ENCODE measurements at regions not wholly inside any gene's neighbourhood (a gene's known extent, or its start where the extent isn't known, plus 50 kb on each side); places are given as distances from the start of the nearest gene placed in this dataset.

- ATAC-seq (ENCODE audit: low read depth in 2 of 2) (no peak), DNase-seq (no peak)
- no peak overlapping the region for H3K4me3 Mint-ChIP-seq
- H3K36me3 Mint-ChIP-seq: no peaks in the 10 kb centered on the region
- H3K27ac Mint-ChIP-seq: no peak overlapping the region
- H3K9me3 Mint-ChIP-seq: peaks cover 0 to 4% (median 0%) of the 10 kb centered on the region in 7 donors
- no peaks in the 10 kb centered on the region for H3K4me1 Mint-ChIP-seq
- peaks cover 0 to 12% (median 0%) of the 10 kb centered on the region in 3 donors for H3K27me3 Mint-ChIP-seq
These were observed 106.6 kb upstream of the ABI3BP start for GRCh38 chr3:101099791-101100190.

GRCh38 chr3:101096444-101096843 lies 103.2 kb upstream of the ABI3BP start:
- ATAC-seq (ENCODE audit: low read depth in 2 of 2): no peak
- no peak for DNase-seq
- no peaks in the 10 kb centered on the region for H3K36me3 Mint-ChIP-seq
- H3K27ac Mint-ChIP-seq: no peak overlapping the region
- H3K4me3 Mint-ChIP-seq: no peak overlapping the region
- H3K9me3 Mint-ChIP-seq: peaks cover 0 to 4% (median 0%) of the 10 kb centered on the region in 7 donors
- H3K27me3 Mint-ChIP-seq: peaks cover 0 to 12% (median 0%) of the 10 kb centered on the region in 3 donors
- H3K4me1 Mint-ChIP-seq: no peaks in the 10 kb centered on the region

GRCh38 chr3:101095693-101096430 lies 102.6 kb upstream of the ABI3BP start:
- Mint-ChIP-seq H3K27me3 (peaks cover 0 to 12% (median 0%) of the 10 kb centered on the region in 3 donors), H3K9me3 (peaks cover 0 to 4% (median 0%) of the 10 kb centered on the region in 7 donors), H3K4me1 (no peaks in the 10 kb centered on the region), H3K4me3 (no peak overlapping the region), H3K36me3 (no peaks in the 10 kb centered on the region), H3K27ac (no peak overlapping the region)
- ATAC-seq (ENCODE audit: low read depth in 2 of 2) (no peak), DNase-seq (no peak)

DNA sequence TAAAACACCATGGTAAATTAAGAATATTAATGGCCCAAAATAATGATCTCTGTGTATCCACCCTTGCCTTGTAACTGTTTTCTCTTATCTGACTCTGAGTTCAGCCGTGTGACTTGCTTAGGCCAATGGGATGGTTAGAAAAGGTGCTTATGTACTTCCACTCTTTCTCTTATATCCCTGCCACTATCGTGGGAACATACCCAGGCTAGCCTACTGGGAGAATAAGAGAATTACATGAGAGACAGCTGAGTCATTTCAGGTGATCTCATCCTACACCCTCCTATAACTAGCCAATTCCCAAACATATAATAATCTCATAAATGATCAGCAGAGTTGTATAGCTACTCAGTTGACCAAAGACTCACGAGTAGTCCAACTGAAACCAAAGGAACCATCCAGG lies 98.3 kb upstream of the ABI3BP start:
- DNase-seq (no peak), ATAC-seq (ENCODE audit: low read depth in 2 of 2) (no peak)
- Mint-ChIP-seq H3K9me3 (peaks cover 0 to 2% (median 0%) of the 10 kb centered on the region in 7 donors), H3K4me1 (no peaks in the 10 kb centered on the region), H3K27ac (no peak overlapping the region), H3K4me3 (no peak overlapping the region), H3K27me3 (peaks cover 0 to 10% (median 6%) of the 10 kb centered on the region in 3 donors), H3K36me3 (no peaks in the 10 kb centered on the region)

GRCh38 chr3:101085752-101086151 lies 92.5 kb upstream of the ABI3BP start:
- Mint-ChIP-seq H3K27ac (no peak overlapping the region), H3K4me3 (no peak overlapping the region), H3K4me1 (no peaks in the 10 kb centered on the region), H3K27me3 (peaks cover 0 to 10% (median 6%) of the 10 kb centered on the region in 3 donors), H3K36me3 (no peaks in the 10 kb centered on the region), H3K9me3 (peaks cover 0 to 8% (median 0%) of the 10 kb centered on the region in 7 donors)
- DNase-seq (no peak), ATAC-seq (ENCODE audit: low read depth in 2 of 2) (no peak)

DNA sequence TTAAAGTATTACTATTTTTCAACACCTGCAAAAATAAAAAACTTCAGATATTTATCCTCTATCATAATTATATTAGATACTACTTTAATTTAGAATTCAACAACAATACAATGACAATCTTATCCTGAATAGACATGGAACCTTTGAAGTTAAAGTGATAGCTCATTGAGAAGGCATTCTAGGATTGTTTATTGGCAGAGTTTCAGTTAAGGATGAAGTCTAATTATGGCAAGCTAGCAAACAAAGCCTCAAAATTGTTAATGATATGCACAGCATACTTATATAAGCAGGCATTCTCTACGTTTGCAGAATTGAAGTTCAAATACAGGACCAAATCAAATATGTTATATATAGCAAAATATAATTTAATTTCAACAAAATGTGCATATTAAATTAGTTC lies 91.2 kb upstream of the ABI3BP start:
- Mint-ChIP-seq H3K4me3 (no peak overlapping the region), H3K36me3 (no peaks in the 10 kb centered on the region), H3K9me3 (peaks cover 0 to 8% (median 0%) of the 10 kb centered on the region in 7 donors), H3K27me3 (peaks cover 0 to 3% (median 2%) of the 10 kb centered on the region in 3 donors), H3K27ac (no peak overlapping the region), H3K4me1 (no peaks in the 10 kb centered on the region)
- no peak for ATAC-seq (ENCODE audit: low read depth in 2 of 2)
- DNase-seq: no peak

DNA sequence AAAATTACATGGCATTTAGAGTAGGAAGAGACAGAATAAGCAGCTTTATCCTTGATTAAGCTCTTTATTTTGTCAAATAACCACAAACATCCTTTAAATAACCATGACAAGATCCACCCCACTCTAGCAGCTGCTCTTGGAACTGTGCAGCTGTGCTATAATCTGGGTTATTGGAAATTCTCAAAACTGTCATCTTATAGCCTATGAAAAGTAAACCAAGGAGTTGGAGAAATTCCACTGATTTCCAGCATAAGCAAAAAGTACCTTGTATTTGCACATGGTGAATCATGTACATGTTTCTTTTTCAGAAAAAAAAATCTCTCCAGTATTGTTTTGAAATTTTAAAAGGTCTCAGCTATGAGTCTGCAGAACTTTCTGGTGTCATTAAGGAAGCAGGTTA lies 88.8 kb upstream of the ABI3BP start:
- Mint-ChIP-seq H3K4me1 (no peaks in the 10 kb centered on the region), H3K4me3 (no peak overlapping the region), H3K9me3 (peaks cover 0 to 8% (median 0%) of the 10 kb centered on the region in 7 donors), H3K27me3 (no peaks in the 10 kb centered on the region), H3K36me3 (no peaks in the 10 kb centered on the region), H3K27ac (no peak overlapping the region)
- ATAC-seq (ENCODE audit: low read depth in 2 of 2): no peak
- no peak for DNase-seq

- Mint-ChIP-seq H3K27ac (no peak overlapping the region), H3K27me3 (no peaks in the 10 kb centered on the region), H3K9me3 (peaks cover 0 to 8% (median 0%) of the 10 kb centered on the region in 7 donors), H3K4me3 (no peak overlapping the region), H3K4me1 (no peaks in the 10 kb centered on the region), H3K36me3 (no peaks in the 10 kb centered on the region)
- DNase-seq: no peak
- ATAC-seq (ENCODE audit: low read depth in 2 of 2): no peak
These were observed 88.2 kb upstream of the ABI3BP start for GRCh38 chr3:101081446-101081845.

- ATAC-seq (ENCODE audit: low read depth in 2 of 2): no peak
- H3K4me3 Mint-ChIP-seq: no peak overlapping the region
- no peak overlapping the region for H3K27ac Mint-ChIP-seq
- no peak for DNase-seq
- peaks cover 0 to 11% (median 4%) of the 10 kb centered on the region in 7 donors for H3K9me3 Mint-ChIP-seq
- H3K36me3 Mint-ChIP-seq: no peaks in the 10 kb centered on the region
- H3K4me1 Mint-ChIP-seq: no peaks in the 10 kb centered on the region
- H3K27me3 Mint-ChIP-seq: no peaks in the 10 kb centered on the region
These were observed 84.3 kb upstream of the ABI3BP start for GRCh38 chr3:101077361-101078011.

GRCh38 chr3:101074518-101074917 lies 81.3 kb upstream of the ABI3BP start:
- Mint-ChIP-seq H3K27me3 (peaks cover 0 to 8% (median 7%) of the 10 kb centered on the region in 3 donors), H3K4me1 (no peaks in the 10 kb centered on the region), H3K4me3 (no peak overlapping the region), H3K36me3 (no peaks in the 10 kb centered on the region), H3K9me3 (peaks cover 0 to 11% (median 4%) of the 10 kb centered on the region in 7 donors), H3K27ac (no peak overlapping the region)
- no peak for ATAC-seq (ENCODE audit: low read depth in 2 of 2)
- DNase-seq: no peak

DNA sequence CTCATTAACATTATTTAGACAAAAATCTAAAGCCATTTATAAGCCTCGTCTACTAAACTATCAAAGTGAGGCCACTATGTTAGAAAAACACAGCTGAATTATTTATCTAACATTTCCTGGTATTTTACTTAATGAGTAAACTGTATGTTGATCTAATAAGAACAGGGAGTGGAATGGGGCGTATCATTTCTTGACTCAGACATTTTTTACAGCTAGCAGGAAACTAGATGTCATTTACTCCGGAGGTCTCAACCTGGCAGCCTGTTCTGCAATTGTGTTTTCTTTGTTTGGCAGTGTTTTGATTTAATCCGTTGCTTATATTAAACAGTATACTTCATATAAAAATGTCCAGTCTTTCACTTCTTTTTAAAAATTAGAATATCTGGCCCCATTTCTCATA lies 79.1 kb upstream of the ABI3BP start:
- H3K4me3 Mint-ChIP-seq: no peak overlapping the region
- DNase-seq (no peak), ATAC-seq (ENCODE audit: low read depth in 2 of 2) (no peak)
- H3K27ac Mint-ChIP-seq: no peak overlapping the region
- H3K27me3 Mint-ChIP-seq: peaks cover 0 to 8% (median 7%) of the 10 kb centered on the region in 3 donors
- H3K36me3 Mint-ChIP-seq: no peaks in the 10 kb centered on the region
- H3K4me1 Mint-ChIP-seq: no peaks in the 10 kb centered on the region
- H3K9me3 Mint-ChIP-seq: peaks cover 0 to 11% (median under 1%) of the 10 kb centered on the region in 7 donors

GRCh38 chr3:101070799-101071121 lies 77.5 kb upstream of the ABI3BP start:
- peaks cover 0 to 11% (median 0%) of the 10 kb centered on the region in 7 donors for H3K9me3 Mint-ChIP-seq
- H3K27me3 Mint-ChIP-seq: peaks cover 0 to 14% (median 12%) of the 10 kb centered on the region in 3 donors
- ATAC-seq (ENCODE audit: low read depth in 2 of 2): no peak
- DNase-seq: no peak
- no peak overlapping the region for H3K4me3 Mint-ChIP-seq
- no peaks in the 10 kb centered on the region for H3K4me1 Mint-ChIP-seq
- peak overlapping the region in 1 of 6 donors; percentile 12 for H3K27ac Mint-ChIP-seq
- H3K36me3 Mint-ChIP-seq: no peaks in the 10 kb centered on the region

- H3K4me3 Mint-ChIP-seq: no peak overlapping the region
- H3K4me1 Mint-ChIP-seq: no peaks in the 10 kb centered on the region
- peaks cover 1 to 18% (median 18%) of the 10 kb centered on the region in 3 donors for H3K27me3 Mint-ChIP-seq
- H3K9me3 Mint-ChIP-seq: peaks cover 0 to 11% (median 0%) of the 10 kb centered on the region in 7 donors
- no peak overlapping the region for H3K27ac Mint-ChIP-seq
- DNase-seq: peak; percentile 16
- no peaks in the 10 kb centered on the region for H3K36me3 Mint-ChIP-seq
- peak in 1 of 2 donors; percentile 51 for ATAC-seq (ENCODE audit: low read depth in 2 of 2)
These were observed 76.9 kb upstream of the ABI3BP start for GRCh38 chr3:101069901-101070798.

Data from naive B cell (primary cell).